A673 (cell line): ENCODE measurements at regions not wholly inside any gene's neighbourhood (a gene's known extent, or its start where the extent isn't known, plus 50 kb on each side); places are given as distances from the start of the nearest gene placed in this dataset.

Source experiments
- BruUV-seq: library from RNA; stranded (reverse); fragments of 400-500 nt; replicated peaks from 2 replicates; lab custom pipeline; 2021; lab: Mats Ljungman, UMichigan
- CTCF ChIA-PET: fragments of 300-600 bp; sonication (Branson Sonifier 250); formaldehyde crosslinking; loops from one replicate; lab custom pipeline; 2022; ENCODE audit warnings: antibody characterized with exemption; lab: Charles Lee
- POLR2A ChIA-PET: fragments of 300-600 bp; sonication (Branson Sonifier 250); formaldehyde crosslinking; loops from one replicate; lab custom pipeline; 2022; ENCODE audit warnings: antibody characterized with exemption; ENCODE audit not compliant: low non-redundant PET; lab: Charles Lee
- DNase-seq: peaks from one replicate; pipeline ENCODE4 v3.0.0-alpha.2; 2015; ENCODE audit warnings: low spot score
- H3K27ac ChIP-seq: fragments of 200-600 bp; sonication (generic); 2 replicates; pipeline ENCODE4 v1.5.1; 2016; ENCODE audit warnings: mixed run types, low read depth, mild to moderate bottlenecking, mixed read lengths, antibody characterized with exemption, low read length; ENCODE audit not compliant: poor library complexity, severe bottlenecking
- H3K27me3 ChIP-seq: fragments of 200-600 bp; sonication (generic); replicated peaks from 2 replicates; pipeline ENCODE4 v1.6.1; 2017; ENCODE audit warnings: mixed run types, low read depth, mild to moderate bottlenecking, mixed read lengths, antibody characterized with exemption, low read length; ENCODE audit not compliant: insufficient read depth, poor library complexity
- H3K36me3 ChIP-seq: fragments of 200-600 bp; sonication (generic); 2 replicates; pipeline ENCODE4 v1.6.1; 2016; ENCODE audit warnings: mixed run types, mild to moderate bottlenecking, mixed read lengths, antibody characterized with exemption, low read length; ENCODE audit not compliant: insufficient read depth, poor library complexity, severe bottlenecking
- H3K4me1 ChIP-seq: fragments of 200-600 bp; sonication (generic); 2 replicates; pipeline ENCODE4 v1.6.1; 2017; ENCODE audit warnings: mixed run types, mild to moderate bottlenecking, mixed read lengths, antibody characterized with exemption, low read length; ENCODE audit not compliant: insufficient read depth, poor library complexity, severe bottlenecking
- H3K4me3 ChIP-seq: fragments of 200-600 bp; sonication (generic); 2 replicates; pipeline ENCODE4 v1.5.1; 2016; ENCODE audit warnings: low read depth, mixed run types, mild to moderate bottlenecking, mixed read lengths, low read length; ENCODE audit not compliant: poor library complexity, severe bottlenecking
- H3K9me3 ChIP-seq: fragments of 200-600 bp; sonication (generic); 2 replicates; pipeline ENCODE4 v1.6.1; 2016; ENCODE audit warnings: mixed run types, low read depth, mild to moderate bottlenecking, mixed read lengths, antibody characterized with exemption, low read length; ENCODE audit not compliant: poor library complexity, severe bottlenecking
- CTCF ChIP-seq: fragments of 300-800, 200-600 bp; sonication (generic); conservative IDR thresholded peaks from 2 replicates; pipeline ENCODE4 v1.5.1; 2017; ENCODE audit warnings: low read depth, mild to moderate bottlenecking, antibody characterized with exemption, low read length, moderate library complexity, mixed read lengths
- EZH2 ChIP-seq: fragments of 200-600 bp; sonication (generic); IDR thresholded peaks from 2 replicates; pipeline ENCODE4 v1.6.1; 2017; ENCODE audit warnings: borderline replicate concordance, low read depth, mild to moderate bottlenecking, mixed read lengths, antibody characterized with exemption, low read length; ENCODE audit not compliant: poor library complexity, severe bottlenecking
- intact Hi-C: fragments of 100-400 bp; cut with micrococcal nuclease; formaldehyde crosslinking; loops from one replicate; pipeline ENCODE4 v1.10.0; 2022; ENCODE audit not compliant: unreplicated experiment

- DNase-seq: no peak
- TF ChIP-seq EZH2 (no peak), CTCF (no peak)
- ChIA-PET CTCF (no interaction called here), POLR2A (no interaction called here)
- BruUV-seq: no TSS peak
- Histone ChIP-seq H3K9me3 (no peaks in the 10 kb centered on the region), H3K27me3 (peaks cover 55% of the 10 kb centered on the region), H3K4me3 (no peak overlapping the region), H3K36me3 (no peaks in the 10 kb centered on the region), H3K4me1 (no peaks in the 10 kb centered on the region), H3K27ac (no peak overlapping the region)
- intact Hi-C loops: no loop called here
These were observed 178.4 kb downstream of the RPLP1 start for GRCh38 chr15:69631005-69631404.

GRCh38 chr15:69631978-69632377 is 179.4 kb downstream of the RPLP1 start:
- TF ChIP-seq EZH2: no peak
- TF ChIP-seq CTCF: no peak
- BruUV-seq: no TSS peak
- H3K4me3 ChIP-seq: no peak overlapping the region
- H3K4me1 ChIP-seq: no peaks in the 10 kb centered on the region
- no peaks in the 10 kb centered on the region for H3K9me3 ChIP-seq
- intact Hi-C loops: no loop called here
- DNase-seq: no peak
- POLR2A ChIA-PET: interaction anchor here (0.6 kb wide), 1 partner anchor 8 kb away, joined by 4 read pairs; no protein-coding TSS in a partner anchor
- CTCF ChIA-PET: no interaction called here
- H3K36me3 ChIP-seq: no peaks in the 10 kb centered on the region
- peaks cover 60% of the 10 kb centered on the region for H3K27me3 ChIP-seq
- no peak overlapping the region for H3K27ac ChIP-seq

GRCh38 chr15:69634860-69635259 is 182.2 kb downstream of the RPLP1 start:
- intact Hi-C loops: loop anchor here (5.0 kb wide), 1 partner anchor 43 kb away; no protein-coding TSS in a partner anchor
- no peaks in the 10 kb centered on the region for H3K9me3 ChIP-seq
- peaks cover 67% of the 10 kb centered on the region for H3K27me3 ChIP-seq
- BruUV-seq: no TSS peak
- no peak overlapping the region for H3K4me3 ChIP-seq
- ChIA-PET POLR2A (no interaction called here), CTCF (no interaction called here)
- no peak for DNase-seq
- H3K36me3 ChIP-seq: no peaks in the 10 kb centered on the region
- H3K27ac ChIP-seq: no peak overlapping the region
- no peaks in the 10 kb centered on the region for H3K4me1 ChIP-seq
- TF ChIP-seq EZH2: no peak
- no peak for TF ChIP-seq CTCF
